GM21423 (cell line): ENCODE measurements at regions not wholly inside any gene's neighbourhood (a gene's known extent, or its start where the extent isn't known, plus 50 kb on each side); places are given as distances from the start of the nearest gene placed in this dataset.

Source experiments
- ATAC-seq: cut with Tn5 transposase; IDR thresholded peaks from one replicate; pipeline ENCODE4 v1.9.1; 2021; ENCODE audit warnings: mild to moderate bottlenecking, moderate library complexity; ENCODE audit not compliant: unreplicated experiment

- ATAC-seq = no peak
Measured at GRCh38 chr16:64657316-64658011, 464.4 kb downstream of the CDH11 start.

DNA sequence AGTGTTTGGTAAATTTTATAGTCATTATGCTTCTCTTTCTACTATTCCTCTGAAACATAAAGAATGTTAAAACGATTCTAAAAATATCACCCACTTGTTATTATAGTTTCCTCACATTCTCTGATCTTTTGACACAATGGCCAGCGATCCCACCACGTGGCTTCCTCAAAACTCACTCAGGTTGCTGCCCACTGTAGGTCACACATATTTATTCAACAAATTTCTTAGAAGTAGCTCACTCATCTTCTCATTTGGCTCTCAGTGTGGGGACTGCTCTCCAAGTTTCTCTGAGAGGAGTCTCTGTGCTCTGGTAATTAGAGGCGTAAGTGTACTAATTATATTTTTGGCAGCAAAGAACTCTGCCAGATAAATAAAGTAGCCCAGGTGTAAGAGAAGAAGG lies 465.4 kb downstream of the CDH11 start:
- ATAC-seq = no peak

- no peak for ATAC-seq
Measured at GRCh38 chr16:64654178-64654577, 467.7 kb downstream of the CDH11 start.

GRCh38 chr16:64648282-64648681 lies 473.6 kb downstream of the CDH11 start:
- ATAC-seq = no peak

DNA sequence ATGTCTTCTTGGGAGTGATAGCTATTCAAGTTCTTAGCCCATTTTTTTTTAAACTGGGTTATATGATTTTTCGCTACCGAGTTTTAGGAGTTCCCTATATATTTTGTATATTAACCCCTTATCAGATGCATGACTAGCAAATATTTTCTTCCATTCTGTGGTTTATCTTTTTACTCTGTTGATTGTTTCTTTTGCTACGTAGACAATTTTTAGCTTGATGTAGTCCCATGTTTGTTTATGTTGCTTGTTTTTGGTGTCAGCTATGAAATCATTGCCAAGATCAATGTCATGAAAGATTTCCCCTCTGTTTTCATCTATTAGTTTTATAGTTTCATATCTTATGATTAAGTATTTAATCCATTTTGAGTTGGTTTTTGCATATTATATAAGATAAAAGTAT lies 480.5 kb downstream of the CDH11 start:
- ATAC-seq = no peak

GRCh38 chr16:64638766-64639165 lies 483.1 kb downstream of the CDH11 start:
- no peak for ATAC-seq

DNA sequence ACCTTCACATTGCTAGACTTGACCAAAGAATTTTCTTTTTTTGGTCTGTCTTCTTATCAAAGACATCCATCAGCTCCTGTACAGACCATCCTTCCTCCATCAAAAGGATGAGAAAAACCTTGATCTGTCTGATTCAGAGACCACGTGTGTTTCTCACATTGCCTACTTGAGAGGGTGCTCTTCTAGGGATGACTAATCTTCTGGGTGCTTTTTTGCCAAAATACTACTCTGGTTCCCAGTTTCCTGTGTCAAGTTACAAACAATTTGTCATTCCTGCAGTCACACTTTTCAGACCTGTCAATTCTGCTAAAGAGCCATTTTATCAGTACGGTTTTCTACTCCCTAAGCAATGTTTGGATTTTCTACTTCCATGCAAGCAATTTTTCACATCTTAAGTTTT lies 492.2 kb downstream of the CDH11 start:
- ATAC-seq = no peak

DNA sequence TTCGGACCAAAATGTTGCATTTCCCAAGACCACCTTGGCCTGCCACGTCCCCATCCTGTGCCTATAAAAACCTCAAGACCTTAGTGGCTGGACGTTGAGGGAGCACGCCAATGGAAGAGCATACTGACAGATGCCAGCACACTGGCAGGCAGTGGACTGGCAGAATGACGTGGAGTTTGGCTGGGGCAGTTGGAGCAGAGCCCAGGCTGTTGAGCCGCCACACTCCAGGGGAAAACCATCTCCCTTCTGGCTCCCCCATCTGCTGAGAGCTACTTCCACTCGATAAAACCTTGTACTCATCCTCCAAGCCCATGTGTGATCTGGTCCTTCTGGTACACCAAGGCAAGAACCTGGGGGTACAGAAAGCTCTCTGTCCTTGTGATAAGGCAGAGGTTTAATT lies 494.1 kb downstream of the CDH11 start:
- no peak for ATAC-seq

GRCh38 chr16:64627288-64627687 lies 494.6 kb downstream of the CDH11 start:
- no peak for ATAC-seq

DNA sequence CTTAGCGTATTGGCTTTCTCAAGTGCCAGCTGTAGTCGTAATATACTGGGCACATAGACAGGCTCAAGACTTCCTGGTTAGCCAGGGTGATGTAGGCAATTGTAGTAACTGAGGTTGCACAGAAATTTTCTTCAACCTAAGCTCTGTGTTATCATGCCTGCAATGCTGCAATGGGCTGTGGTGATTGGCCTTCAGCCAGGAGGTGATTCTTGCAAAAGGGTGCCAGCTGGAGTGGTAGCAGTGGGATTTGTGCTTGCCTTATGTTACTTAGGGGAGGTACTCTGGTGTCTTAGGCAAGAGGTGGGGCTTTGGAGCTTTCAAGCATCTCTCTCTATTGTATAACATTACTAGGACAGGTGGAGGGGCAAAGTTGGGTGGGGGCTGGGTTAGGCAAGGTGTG lies 495.1 kb downstream of the CDH11 start:
- no peak for ATAC-seq

GRCh38 chr16:64621616-64622015 lies 500.2 kb downstream of the CDH11 start:
- no peak for ATAC-seq

DNA sequence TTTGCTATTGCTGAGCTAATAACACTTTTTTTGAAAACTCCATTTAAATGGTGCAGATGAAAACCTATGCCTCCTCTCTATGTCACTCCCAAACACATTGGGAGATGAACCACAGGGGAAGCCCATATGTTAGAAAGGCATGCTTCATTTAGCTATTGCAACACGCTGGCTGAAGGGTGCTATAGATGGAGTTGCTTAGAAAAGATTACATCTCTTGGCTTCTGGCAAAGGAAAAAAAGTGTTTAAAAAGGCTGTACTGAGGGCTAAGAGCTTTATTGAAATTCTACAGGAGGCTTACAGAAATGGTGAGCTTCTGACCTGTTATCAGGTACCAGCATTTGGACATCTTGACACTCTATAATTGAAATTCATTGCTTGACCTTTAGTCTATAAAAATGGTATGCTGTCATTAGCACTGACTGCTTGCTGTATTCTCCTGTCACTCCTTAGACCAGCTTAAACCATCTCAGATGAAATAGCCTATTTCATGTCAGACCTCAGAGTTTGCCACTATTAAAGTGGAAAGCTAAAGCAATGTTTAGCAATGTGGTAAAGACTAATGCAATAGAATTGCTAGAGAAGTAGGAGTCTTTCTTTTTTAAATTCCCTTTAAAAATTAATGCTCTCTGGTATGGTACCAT lies 503.9 kb downstream of the CDH11 start:
- ATAC-seq = no peak

- ATAC-seq = no peak
Measured at GRCh38 chr16:64615630-64616280, 506.1 kb downstream of the CDH11 start.

DNA sequence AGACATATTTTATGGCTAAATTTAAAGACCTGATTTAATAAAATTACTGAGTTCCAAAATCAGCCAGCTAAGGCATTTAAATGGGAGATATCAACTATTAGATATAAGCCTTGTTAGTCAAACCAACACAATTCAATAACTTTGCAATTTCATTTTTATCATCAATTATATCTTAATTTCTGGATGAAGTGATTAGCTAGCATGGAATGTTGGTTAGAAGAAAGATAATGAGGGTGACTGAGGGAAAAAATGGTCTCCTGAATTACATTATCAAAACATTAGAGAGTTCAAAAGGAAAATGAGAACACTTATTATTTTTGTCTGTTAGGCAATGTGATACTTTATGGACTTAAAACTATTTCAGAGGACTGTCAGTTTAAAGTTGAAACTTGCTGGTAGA lies 525.7 kb downstream of the CDH11 start:
- no peak for ATAC-seq

- no peak for ATAC-seq
Measured at GRCh38 chr16:64590513-64590912, 531.4 kb downstream of the CDH11 start.

- ATAC-seq = no peak
Measured at GRCh38 chr16:64589836-64590235, 532.0 kb downstream of the CDH11 start.

DNA sequence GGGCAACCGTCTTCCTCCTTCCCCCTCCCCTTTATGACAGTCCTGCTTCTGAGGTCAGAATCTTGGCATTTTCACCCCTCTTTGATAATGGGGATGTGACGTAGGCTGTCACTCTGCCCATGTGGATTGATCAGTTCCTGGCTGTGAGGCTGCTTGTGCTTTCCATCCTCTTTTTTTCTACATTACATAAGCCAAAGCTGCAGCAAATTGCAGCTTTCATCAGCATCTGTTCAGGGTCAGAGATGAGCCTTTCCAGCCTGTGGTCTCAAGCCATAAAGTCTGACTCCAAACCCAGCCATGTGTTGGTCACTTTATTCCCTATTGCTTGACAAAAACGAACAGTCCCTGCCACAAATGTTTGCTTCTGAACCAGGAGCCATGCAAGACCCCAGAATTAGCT lies 535.1 kb downstream of the CDH11 start:
- ATAC-seq = no peak

- no peak for ATAC-seq
Measured at GRCh38 chr16:64585367-64585766, 536.5 kb downstream of the CDH11 start.

DNA sequence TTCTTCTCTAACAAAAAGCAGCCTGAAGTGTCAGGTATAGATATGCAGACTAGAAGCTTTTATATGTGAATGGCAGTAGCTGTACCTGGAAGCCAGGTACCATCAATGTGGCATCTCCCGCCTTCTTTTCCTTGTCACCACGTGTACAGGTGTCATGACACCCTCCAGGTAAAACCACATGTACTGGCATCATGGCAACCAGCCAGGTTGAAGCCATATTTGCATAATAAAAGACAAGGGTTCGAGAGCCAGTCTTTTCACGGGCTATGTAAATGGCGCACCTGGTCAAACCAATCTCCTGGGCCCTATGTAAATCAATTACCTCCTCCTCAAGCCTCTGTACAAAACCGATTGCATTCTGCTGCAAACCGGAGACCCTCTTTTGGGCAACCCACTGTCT lies 541.3 kb downstream of the CDH11 start:
- no peak for ATAC-seq

DNA sequence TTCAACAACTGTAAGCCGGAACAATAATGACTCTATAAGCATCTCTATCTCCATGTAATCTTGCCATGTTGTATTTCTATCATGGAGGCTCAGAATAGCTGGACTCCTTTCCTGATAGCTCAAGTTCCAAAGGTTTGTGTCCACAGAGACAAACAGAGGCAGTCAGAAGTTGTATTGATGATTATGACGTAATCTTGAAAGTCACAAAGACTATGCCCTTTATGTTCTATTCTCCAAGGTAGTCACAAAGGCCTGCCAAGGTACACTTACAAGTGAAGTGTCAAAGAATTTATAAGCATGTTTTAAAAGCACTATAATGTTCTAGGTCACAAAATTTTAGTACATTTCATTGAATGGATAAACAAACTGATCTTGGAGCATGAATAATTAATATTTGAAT lies 542.2 kb downstream of the CDH11 start:
- no peak for ATAC-seq

DNA sequence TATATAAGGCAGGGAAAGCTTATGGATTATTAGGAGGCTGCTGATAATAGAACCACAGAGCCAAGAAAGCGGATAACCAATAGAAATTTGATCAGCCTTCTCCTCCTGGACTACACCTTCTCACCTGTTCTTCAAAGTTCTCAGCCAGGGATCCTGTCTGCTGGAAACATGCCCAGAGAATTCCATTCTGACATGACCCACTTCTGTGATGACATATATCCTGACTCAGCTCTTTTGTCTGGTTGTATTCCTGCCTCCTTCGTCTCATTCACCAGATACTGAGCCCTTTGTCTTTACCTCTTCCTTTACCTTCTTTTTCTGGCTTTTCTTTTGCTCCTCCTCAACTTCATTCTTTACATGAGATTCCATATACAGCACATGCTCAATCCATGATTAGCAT lies 576.1 kb downstream of the CDH11 start:
- no peak for ATAC-seq

DNA sequence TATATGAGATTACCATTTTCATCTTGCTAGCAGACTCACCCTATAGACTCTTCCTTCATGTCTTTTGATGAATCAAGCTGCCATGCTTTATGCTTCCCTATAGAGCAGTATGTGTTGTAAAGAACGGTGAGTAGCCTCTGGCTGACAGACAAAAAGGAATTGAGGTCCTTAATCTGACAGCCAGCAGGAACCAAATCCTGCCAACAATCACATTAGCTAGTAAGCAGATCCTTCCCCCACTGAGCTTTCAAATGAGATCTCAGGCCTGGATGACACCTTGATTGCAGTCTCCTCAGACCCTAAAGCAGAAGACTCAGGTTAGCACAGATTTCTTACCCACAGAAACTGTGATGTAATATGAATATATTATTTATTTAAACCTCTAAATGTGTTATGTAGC lies 577.0 kb downstream of the CDH11 start:
- ATAC-seq = no peak
